ENCODE measurements at regions not wholly inside any gene's neighbourhood (a gene's known extent, or its start where the extent isn't known, plus 50 kb on each side); places are given as distances from the start of the nearest gene placed in this dataset.

DNA sequence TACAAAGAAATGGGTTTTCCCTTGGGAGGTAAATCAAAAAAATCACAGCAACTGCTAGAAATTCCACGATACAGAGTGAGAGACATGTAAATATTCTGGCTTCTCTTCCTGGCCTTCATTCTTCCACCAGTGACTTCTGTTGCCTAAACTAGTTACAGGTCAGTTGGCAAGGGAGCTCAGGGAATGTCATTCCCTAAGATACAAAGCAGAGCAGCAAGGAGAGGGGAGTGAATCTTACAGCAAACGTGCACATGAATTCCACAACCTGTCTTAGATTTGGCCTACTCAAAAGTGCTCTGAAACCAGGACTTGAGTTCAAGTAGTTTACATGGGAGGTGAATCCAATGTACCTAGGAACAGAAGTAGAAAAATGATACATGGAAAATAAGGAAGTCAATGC lies 445.3 kb upstream of the LRRC7 start:
- Histone ChIP-seq H3K36me3 (no peaks in the 10 kb centered on the region), H3K4me3 (no peak overlapping the region), H3K4me1 (no peaks in the 10 kb centered on the region), H3K27me3 (no peaks in the 10 kb centered on the region), H3K27ac (no peak overlapping the region), H3K9me3 (no peaks in the 10 kb centered on the region)
- no peak for TF ChIP-seq POLR2A (IDR thresholded peaks at IDR 0.05)
- TF ChIP-seq POLR2AphosphoS5 (IDR thresholded peaks at IDR 0.05), result no peak
- no peak for TF ChIP-seq CTCF (IDR thresholded peaks at IDR 0.05)
- no peak for DNase-seq (ENCODE audit: low spot score in 2 of 2)
- intact Hi-C loops (cut with DNase I; ENCODE audit: low total_unique reads), result no loop called here

- H3K27ac ChIP-seq, result no peak overlapping the region
- TF ChIP-seq CTCF (IDR thresholded peaks at IDR 0.05), result no peak
- no peak for TF ChIP-seq POLR2AphosphoS5 (IDR thresholded peaks at IDR 0.05)
- no peak for TF ChIP-seq POLR2A (IDR thresholded peaks at IDR 0.05)
- no peaks in the 10 kb centered on the region for H3K36me3 ChIP-seq
- DNase-seq (ENCODE audit: low spot score in 2 of 2), result no peak
- no peaks in the 10 kb centered on the region for H3K27me3 ChIP-seq
- H3K4me1 ChIP-seq, result no peaks in the 10 kb centered on the region
- no peak overlapping the region for H3K4me3 ChIP-seq
- no peaks in the 10 kb centered on the region for H3K9me3 ChIP-seq
- intact Hi-C loops (cut with DNase I; ENCODE audit: low total_unique reads), result no loop called here
These were observed 444.2 kb upstream of the LRRC7 start for GRCh38 chr1:69123486-69123885.

DNA sequence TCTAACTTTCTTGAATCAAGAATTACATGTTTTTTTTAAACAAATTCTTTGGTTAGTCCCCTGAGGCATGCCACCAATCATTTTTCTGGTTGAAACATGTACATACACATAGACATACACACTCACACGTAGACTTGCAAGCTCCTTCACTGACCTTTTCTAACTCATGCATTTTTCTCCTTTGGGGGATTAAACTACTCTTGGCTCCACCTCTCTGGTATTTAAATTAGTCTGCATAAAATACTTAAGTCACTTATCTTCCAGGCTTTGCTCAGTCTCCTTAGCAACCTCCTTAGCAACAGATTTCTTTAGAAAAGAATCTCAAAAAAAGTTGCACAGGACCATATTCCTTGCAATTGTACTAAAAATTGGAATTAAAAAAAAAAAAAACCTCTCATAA lies 440.9 kb upstream of the LRRC7 start:
- Histone ChIP-seq H3K4me1 (no peaks in the 10 kb centered on the region), H3K27me3 (no peaks in the 10 kb centered on the region), H3K27ac (no peak overlapping the region), H3K4me3 (no peak overlapping the region), H3K9me3 (no peaks in the 10 kb centered on the region), H3K36me3 (no peaks in the 10 kb centered on the region)
- no peak for TF ChIP-seq POLR2A (IDR thresholded peaks at IDR 0.05)
- no peak for TF ChIP-seq CTCF (IDR thresholded peaks at IDR 0.05)
- no peak for TF ChIP-seq POLR2AphosphoS5 (IDR thresholded peaks at IDR 0.05)
- intact Hi-C loops (cut with DNase I; ENCODE audit: low total_unique reads), result no loop called here
- DNase-seq (ENCODE audit: low spot score in 2 of 2), result no peak

DNA sequence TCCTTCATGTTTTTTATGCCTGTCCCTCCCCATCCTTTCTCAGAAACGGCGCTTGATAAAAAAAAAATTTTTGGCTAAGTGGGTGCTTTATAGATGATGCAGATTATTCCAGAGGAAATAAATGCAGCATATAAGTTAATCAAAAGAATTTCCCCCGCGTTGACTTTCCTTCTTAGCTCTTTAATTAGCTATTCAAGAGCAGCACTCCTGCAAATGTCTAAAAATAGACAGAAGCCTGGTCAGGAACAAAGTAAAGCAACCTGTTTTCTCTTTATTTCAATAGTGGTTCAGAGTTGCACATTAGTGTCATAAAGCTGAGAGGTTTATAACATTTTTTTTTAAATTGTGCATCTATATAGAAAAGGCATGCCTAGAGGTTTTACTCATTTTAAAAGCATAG lies 439.5 kb upstream of the LRRC7 start:
- no peak overlapping the region for H3K27ac ChIP-seq
- intact Hi-C loops (cut with DNase I; ENCODE audit: low total_unique reads), result no loop called here

DNA sequence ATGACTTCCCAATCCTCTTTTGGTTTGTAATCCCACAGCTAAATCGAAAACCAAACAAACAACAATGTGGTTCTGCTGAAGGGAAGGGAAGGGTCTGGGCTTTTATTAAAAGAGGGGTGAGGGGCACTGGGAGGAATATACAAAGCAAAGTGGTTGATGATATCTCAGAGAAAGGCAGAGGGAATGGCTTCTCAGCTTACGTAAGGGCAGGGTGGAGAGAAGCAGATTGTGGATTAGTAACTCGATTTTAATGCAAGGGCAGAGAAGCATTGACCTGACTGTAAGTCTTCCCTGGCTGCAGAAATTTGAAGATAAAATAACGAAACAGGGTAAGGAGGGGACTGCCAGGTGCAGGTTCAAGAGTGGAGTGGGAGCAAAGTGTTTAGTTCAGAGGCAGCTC lies 438.2 kb upstream of the LRRC7 start:
- intact Hi-C loops (cut with DNase I; ENCODE audit: low total_unique reads), result no loop called here
- Histone ChIP-seq H3K27me3 (no peaks in the 10 kb centered on the region), H3K27ac (no peak overlapping the region), H3K9me3 (no peaks in the 10 kb centered on the region), H3K4me1 (no peaks in the 10 kb centered on the region), H3K36me3 (no peaks in the 10 kb centered on the region), H3K4me3 (no peak overlapping the region)
- TF ChIP-seq CTCF (IDR thresholded peaks at IDR 0.05) (no peak), POLR2A (IDR thresholded peaks at IDR 0.05) (no peak), POLR2AphosphoS5 (IDR thresholded peaks at IDR 0.05) (no peak)
- no peak for DNase-seq (ENCODE audit: low spot score in 2 of 2)

More for the DNA sequence above, 439.5 kb upstream of the LRRC7 start:
- no peaks in the 10 kb centered on the region for H3K36me3 ChIP-seq
- TF ChIP-seq CTCF (IDR thresholded peaks at IDR 0.05) (no peak), POLR2AphosphoS5 (IDR thresholded peaks at IDR 0.05) (no peak), POLR2A (IDR thresholded peaks at IDR 0.05) (no peak)
- no peak for DNase-seq (ENCODE audit: low spot score in 2 of 2)
- no peak overlapping the region for H3K4me3 ChIP-seq
- no peaks in the 10 kb centered on the region for H3K4me1 ChIP-seq
- H3K9me3 ChIP-seq, result no peaks in the 10 kb centered on the region
- H3K27me3 ChIP-seq, result no peaks in the 10 kb centered on the region

Data from breast epithelium (tissue), 4 donors.